Hematopoietic multipotent progenitor cell treated with erythropoietin and hydrocortisone succinate and interleukin-3 and kit ligand, for 8 days (in vitro differentiated cells): ENCODE measurements at regions not wholly inside any gene's neighbourhood (a gene's known extent, or its start where the extent isn't known, plus 50 kb on each side); places are given as distances from the start of the nearest gene placed in this dataset.

ENCODE experiments used
- DNase-seq: peaks from one replicate; pipeline ENCODE4 v3.0.0-alpha.2; 2015

DNA sequence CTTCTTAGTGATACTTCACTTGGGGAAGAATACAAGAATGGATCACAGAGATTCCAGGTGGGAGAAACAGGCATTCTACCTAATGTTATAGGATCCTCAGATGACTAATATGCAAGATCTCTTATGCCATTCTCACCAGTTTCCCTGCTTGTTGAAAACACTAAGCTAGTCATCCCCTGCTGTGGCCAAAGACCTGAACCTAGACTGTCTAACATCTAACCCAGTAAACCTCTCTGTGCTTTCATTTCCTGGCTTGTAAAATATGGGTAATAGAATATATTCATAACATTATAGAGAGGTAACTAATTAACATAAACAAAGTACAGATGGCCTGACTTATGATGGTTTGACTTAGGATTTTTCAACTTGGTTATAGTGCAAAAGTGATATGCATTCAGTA, 776.3 kb downstream of the TUSC7 start:
- no peak for DNase-seq

- no peak for DNase-seq
Measured at GRCh38 chr3:117486719-117487716, 777.4 kb downstream of the TUSC7 start.

DNA sequence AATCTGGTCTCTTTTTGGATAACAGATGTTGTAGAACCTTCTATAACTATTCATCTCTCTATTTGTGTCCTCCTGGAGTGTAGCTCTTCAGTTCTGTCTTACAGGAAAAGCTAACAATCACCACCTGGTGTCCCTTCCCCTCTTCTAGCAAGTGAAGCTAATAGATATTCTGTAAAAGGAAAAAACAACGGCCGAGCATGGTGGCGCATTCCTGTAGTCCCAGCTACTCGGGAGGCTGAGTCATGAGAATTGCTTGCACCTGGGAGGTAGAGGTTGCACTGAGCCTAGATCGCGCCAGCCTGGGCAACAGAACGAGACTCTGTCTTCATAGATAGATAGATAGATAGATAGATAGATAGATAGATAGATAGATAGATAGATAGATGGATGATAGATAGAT, 779.4 kb downstream of the TUSC7 start:
- no peak for DNase-seq

GRCh38 chr3:117489663-117490079, 780.1 kb downstream of the TUSC7 start:
- no peak for DNase-seq

GRCh38 chr3:117490716-117491115, 781.1 kb downstream of the TUSC7 start:
- DNase-seq: no peak

DNA sequence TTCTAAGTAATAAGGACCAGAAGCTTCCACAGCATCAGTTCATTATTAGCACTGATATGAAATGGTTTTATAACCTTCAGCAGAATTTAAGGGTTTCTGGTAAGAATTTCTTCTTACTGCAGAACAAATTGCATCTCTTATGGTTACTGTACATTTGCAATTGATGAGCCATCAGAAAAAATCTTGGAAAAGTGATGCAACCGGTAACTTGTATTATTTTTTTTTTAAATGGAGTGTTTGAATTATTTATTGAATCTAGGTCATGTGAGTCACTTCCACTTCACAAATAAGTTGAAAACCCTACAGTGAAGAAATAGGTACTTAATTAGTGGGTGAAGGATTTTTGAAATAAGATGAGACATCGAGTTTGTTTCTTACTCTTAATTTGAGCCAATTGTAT, 786.0 kb downstream of the TUSC7 start:
- no peak for DNase-seq

GRCh38 chr3:117499189-117499870, 789.8 kb downstream of the TUSC7 start:
- DNase-seq: no peak

GRCh38 chr3:117507958-117508357, 798.4 kb downstream of the TUSC7 start:
- no peak for DNase-seq

DNA sequence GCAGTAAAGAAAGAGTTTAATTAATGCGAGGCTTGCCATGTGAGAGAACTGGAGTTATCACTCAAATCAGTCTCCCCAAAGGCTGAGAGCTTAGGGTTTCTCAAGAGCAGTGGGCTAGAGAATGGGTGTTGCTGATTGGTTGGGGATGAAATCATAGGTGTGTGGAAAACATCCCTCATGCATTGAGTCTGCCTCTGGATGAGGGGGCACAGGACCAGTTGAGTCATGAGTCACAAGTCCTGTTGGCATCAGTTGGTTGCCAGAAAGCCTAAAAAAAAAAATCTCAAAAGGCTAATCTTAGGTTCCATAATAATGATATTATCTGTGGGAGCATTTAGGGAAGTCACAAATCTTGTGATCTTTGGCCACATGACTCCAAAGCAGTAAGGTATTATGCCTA, 800.3 kb downstream of the TUSC7 start:
- DNase-seq: no peak

DNA sequence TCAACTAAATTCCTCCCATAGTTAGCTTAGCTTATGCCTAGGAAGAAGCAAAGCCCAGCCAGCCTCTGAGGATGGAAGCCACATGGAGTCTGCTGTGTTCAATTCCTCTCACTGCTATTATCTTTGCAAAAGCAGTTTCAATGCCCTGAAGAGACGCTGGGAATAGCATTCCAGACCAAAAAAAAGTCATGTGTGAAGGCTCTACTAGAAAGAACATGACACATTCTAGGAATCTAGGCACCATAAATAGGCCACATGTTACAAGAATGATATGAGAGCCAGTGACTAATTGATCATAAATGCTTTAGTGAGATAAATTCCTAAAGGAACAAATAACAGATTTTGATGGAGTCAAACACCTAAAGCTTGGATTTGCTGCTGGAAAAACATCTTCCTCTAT, 800.8 kb downstream of the TUSC7 start:
- DNase-seq: no peak

GRCh38 chr3:117512975-117513374, 803.4 kb downstream of the TUSC7 start:
- DNase-seq: no peak

GRCh38 chr3:117515309-117515708, 805.7 kb downstream of the TUSC7 start:
- no peak for DNase-seq

DNA sequence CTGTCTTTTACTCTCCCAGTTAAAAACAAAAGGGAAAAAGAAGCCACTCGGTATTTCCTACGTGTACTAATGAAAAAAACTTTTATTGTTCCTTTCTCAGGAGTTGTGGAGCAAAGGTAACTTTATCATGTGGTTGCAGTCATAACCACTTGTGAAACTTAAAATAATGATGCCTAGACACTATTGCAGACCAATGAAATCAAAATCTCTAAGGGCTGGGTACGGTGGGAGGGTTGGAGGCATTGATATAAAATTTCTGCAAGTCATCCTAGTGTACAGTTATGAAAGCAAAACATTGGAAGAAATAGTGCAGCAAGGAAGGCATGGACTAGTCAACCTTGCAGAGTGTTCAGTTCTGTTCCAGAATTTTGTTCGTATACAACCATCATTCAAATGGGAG, 808.8 kb downstream of the TUSC7 start:
- no peak for DNase-seq

- DNase-seq: no peak
Measured at GRCh38 chr3:117519776-117520175, 810.2 kb downstream of the TUSC7 start.

DNA sequence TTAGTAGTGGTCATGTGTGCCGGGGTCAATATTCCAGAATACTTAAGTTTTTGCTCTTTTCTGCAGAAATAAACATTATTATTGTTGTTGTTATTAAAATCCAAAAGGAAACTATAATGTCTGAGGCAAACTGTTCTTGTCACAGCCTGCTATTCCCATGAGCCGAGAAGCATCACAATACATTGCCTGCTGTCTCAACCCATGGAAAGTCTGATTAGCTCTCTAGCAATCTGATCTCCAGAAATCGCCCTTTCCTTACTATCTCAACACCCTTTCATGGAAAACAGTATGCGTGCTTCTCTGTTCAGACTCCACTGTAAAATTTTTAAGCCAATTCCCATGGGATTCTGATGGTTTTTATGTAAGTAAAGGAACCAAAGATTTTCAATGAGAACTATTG, 811.0 kb downstream of the TUSC7 start:
- DNase-seq: no peak

- no peak for DNase-seq
Measured at GRCh38 chr3:117523418-117523817, 813.8 kb downstream of the TUSC7 start.

- DNase-seq: no peak
Measured at GRCh38 chr3:117524890-117525289, 815.3 kb downstream of the TUSC7 start.

DNA sequence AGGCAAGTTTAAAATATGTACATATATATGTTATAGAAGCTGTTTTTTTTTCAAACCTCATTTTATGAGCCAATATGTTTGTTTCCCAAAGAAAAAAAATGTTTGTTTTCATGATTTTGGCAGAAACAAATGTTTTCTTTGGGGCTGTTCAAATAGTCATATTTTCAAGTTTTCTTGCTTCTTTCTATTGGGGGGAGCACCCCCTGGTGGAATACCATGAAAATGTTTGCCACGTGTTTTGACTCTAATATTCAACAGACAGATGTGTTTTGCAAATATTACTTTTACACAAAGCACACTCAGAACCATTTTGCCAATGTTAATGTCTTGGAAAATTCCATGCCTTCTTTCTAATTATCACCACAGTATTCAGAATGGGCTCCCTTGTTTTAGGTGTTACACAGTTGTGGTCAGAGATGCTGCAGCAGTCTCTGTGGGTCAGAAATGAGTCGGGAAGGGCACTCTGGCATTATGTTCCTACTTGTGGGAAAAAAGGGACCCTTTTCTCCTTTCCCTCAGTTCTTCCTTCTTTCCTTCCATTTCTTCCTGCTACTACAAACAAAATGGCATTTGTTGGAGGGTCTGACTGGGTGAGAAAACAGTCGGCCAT, 817.0 kb downstream of the TUSC7 start:
- peak; percentile 33 for DNase-seq

- no peak for DNase-seq
Measured at GRCh38 chr3:117527346-117527745, 817.8 kb downstream of the TUSC7 start.

DNA sequence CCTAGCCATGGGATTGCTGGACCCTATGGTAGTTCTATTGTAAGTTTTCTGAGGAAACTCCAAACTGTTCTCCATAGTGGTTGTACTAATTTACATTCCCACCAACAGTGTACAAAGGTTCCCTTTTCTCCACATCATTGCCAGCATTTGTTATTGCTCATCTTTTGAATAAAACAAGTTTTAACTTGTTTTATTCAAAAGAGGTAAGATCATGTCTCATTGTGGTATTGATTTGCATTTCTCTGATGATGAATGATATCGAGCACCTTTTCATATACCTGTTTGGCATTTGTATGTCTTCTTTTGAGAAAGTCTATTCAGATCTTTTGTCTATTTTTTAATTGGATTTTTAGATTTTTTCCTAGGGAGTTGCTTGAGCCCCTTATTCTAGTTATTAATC, 819.1 kb downstream of the TUSC7 start:
- DNase-seq: no peak

GRCh38 chr3:117531078-117531767, 821.6 kb downstream of the TUSC7 start:
- DNase-seq: no peak

GRCh38 chr3:117532268-117532667, 822.7 kb downstream of the TUSC7 start:
- no peak for DNase-seq

GRCh38 chr3:117534138-117534537, 824.6 kb downstream of the TUSC7 start:
- DNase-seq: no peak
